Karpas-422 (cell line): ENCODE measurements at regions not wholly inside any gene's neighbourhood (a gene's known extent, or its start where the extent isn't known, plus 50 kb on each side); places are given as distances from the start of the nearest gene placed in this dataset.

Experiments
- DNase-seq: peaks from one replicate; pipeline ENCODE4 v3.0.0-alpha.2; 2015
- H2AFZ ChIP-seq: fragments of 200-600 bp; sonication (generic); 2 replicates; pipeline ENCODE4 v1.6.1; 2014; ENCODE audit warnings: antibody characterized with exemption, low read length, mixed read lengths
- H3K27ac ChIP-seq: fragments of 200-600 bp; sonication (generic); 2 replicates; pipeline ENCODE4 v1.5.1; 2014; ENCODE audit warnings: mild to moderate bottlenecking, low read length, moderate library complexity
- H3K27me3 ChIP-seq: fragments of 200-600 bp; sonication (generic); 2 replicates; pipeline ENCODE4 v1.6.1; 2014; ENCODE audit warnings: low read length, mixed read lengths
- H3K36me3 ChIP-seq: fragments of 200-600 bp; sonication (generic); 2 replicates; pipeline ENCODE4 v1.6.1; 2014; ENCODE audit warnings: low read length, mixed read lengths; ENCODE audit not compliant: insufficient read depth
- H3K4me1 ChIP-seq: fragments of 200-600 bp; sonication (generic); 2 replicates; pipeline ENCODE4 v1.6.1; 2014; ENCODE audit warnings: mild to moderate bottlenecking, low read length, mixed read lengths
- H3K4me2 ChIP-seq: fragments of 200-600 bp; sonication (generic); 2 replicates; pipeline ENCODE4 v1.6.1; 2014; ENCODE audit warnings: low read length, low read depth, mild to moderate bottlenecking; ENCODE audit not compliant: poor library complexity, severe bottlenecking
- H3K4me3 ChIP-seq: fragments of 200-600 bp; sonication (generic); 2 replicates; pipeline ENCODE4 v1.5.1; 2014; ENCODE audit warnings: mild to moderate bottlenecking, antibody characterized with exemption, low read length, mixed read lengths
- H3K79me2 ChIP-seq: fragments of 200-600 bp; sonication (generic); 2 replicates; pipeline ENCODE4 v1.6.1; 2014; ENCODE audit warnings: mild to moderate bottlenecking, low read length, mixed read lengths
- H3K9ac ChIP-seq: fragments of 200-600 bp; sonication (generic); 2 replicates; pipeline ENCODE4 v1.6.0; 2014; ENCODE audit warnings: low read length
- H3K9me2 ChIP-seq: fragments of 200-600 bp; sonication (generic), shearing (Covaris generic); replicated peaks from 2 replicates; pipeline ENCODE4 v1.6.0; 2014; ENCODE audit warnings: mild to moderate bottlenecking, low read length, moderate library complexity; ENCODE audit not compliant: insufficient read depth
- H3K9me3 ChIP-seq: fragments of 300-700, 200-600 bp; sonication (generic); 2 replicates; pipeline ENCODE4 v1.6.1; 2014; ENCODE audit warnings: low read length, mixed read lengths
- H4K20me1 ChIP-seq: fragments of 200-600 bp; sonication (generic); 2 replicates; pipeline ENCODE4 v1.6.1; 2014; ENCODE audit warnings: mild to moderate bottlenecking, antibody characterized with exemption, low read length, low read depth; ENCODE audit not compliant: insufficient read depth

DNA sequence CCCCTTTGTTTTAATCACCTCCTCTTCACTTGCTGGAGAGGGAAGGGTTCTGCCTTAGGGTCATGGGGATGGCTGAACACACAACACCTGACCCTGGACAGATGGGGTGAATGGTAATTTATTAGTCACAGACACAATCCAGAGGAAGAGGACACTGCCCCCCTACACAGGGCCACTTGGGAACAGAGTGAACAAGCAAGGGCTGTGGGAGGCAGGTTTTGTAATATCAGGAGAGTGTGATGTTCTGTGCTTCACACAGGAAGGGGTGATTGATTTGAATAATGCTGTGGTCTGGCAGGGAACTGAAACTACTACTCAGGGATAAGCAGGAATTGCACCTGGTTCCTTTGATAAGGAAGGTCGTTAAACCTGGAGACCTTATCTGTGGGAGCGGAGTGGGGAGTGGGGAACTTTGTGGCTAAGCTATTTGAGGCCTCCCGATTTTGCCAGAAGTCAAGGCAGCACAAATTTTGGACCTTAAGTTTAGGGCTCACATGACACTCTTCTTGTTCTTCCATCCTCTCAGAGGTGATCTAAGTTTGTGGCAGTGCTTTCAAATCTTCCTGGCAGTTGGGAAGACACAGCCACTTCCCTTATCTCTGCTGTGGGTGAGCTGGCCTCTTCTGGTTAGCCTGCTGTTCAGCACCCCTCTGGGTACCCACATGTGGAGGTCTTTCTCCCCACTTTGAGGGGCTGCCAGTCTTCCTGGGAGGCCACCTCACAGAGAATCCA lies 77.8 kb downstream of the CD164 start:
- Histone ChIP-seq H3K36me3 (no peaks in the 10 kb centered on the region), H3K9me2 (no peaks in the 10 kb centered on the region), H3K9me3 (no peaks in the 10 kb centered on the region), H3K27me3 (no peaks in the 10 kb centered on the region), H3K4me2 (no peak overlapping the region), H3K4me3 (no peak overlapping the region), H3K79me2 (no peaks in the 10 kb centered on the region), H3K9ac (no peak overlapping the region), H2AFZ (no peak overlapping the region; the same call in 1 of the 2 replicates), H3K4me1 (peaks cover 16% of the 10 kb centered on the region), H4K20me1 (no peaks in the 10 kb centered on the region), H3K27ac (no peak overlapping the region)
- no peak for DNase-seq

DNA sequence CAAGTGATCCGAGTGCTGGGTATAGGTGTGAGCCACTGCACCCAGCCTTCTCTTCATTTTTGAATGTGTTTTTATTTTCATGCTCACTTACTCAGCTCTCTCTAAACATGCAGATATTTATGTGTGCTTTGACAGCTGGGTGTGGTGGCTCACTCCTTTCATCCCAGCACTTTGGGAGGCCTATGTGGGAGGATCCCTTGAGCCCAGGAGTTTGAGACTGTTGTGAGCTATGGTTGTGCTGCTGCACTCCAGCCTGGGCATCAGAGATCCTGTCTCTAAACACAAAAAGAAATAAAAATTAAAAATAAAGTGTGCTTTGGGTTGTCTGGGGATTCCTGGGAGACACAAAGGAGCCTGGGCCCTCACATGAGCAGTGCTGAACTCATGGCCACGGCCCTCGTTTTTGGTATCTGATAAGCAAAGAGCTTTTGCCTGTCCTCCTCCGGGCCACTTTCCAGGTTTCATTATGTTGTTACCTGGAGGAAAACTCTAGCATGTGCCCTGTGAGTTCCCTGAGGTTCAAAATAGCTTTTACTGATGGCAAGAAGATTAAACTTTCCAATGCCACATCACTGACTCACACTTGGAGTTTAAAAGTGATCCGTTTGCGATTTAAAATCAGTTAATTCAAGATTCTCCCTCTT lies 78.5 kb downstream of the CD164 start:
- Histone ChIP-seq H4K20me1 (no peaks in the 10 kb centered on the region), H3K9ac (no peak overlapping the region), H3K4me3 (no peak overlapping the region), H3K36me3 (no peaks in the 10 kb centered on the region), H3K4me2 (no peak overlapping the region), H3K4me1 (peaks cover 16% of the 10 kb centered on the region), H3K9me3 (no peaks in the 10 kb centered on the region), H3K9me2 (no peaks in the 10 kb centered on the region), H3K27ac (no peak overlapping the region), H3K79me2 (no peaks in the 10 kb centered on the region), H3K27me3 (no peaks in the 10 kb centered on the region), H2AFZ (no peak overlapping the region)
- no peak for DNase-seq

GRCh38 chr6:109303164-109303563 lies 79.1 kb downstream of the CD164 start:
- H3K4me3 ChIP-seq = no peak overlapping the region
- H3K36me3 ChIP-seq = no peaks in the 10 kb centered on the region
- H3K4me1 ChIP-seq = peaks cover 16% of the 10 kb centered on the region
- H3K27me3 ChIP-seq = no peaks in the 10 kb centered on the region
- no peak overlapping the region for H3K4me2 ChIP-seq
- H3K9me2 ChIP-seq = no peaks in the 10 kb centered on the region
- H3K79me2 ChIP-seq = no peaks in the 10 kb centered on the region
- H3K27ac ChIP-seq = no peak overlapping the region
- no peaks in the 10 kb centered on the region for H3K9me3 ChIP-seq
- H4K20me1 ChIP-seq = no peaks in the 10 kb centered on the region
- H2AFZ ChIP-seq = no peak overlapping the region
- DNase-seq = no peak
- H3K9ac ChIP-seq = no peak overlapping the region

DNA sequence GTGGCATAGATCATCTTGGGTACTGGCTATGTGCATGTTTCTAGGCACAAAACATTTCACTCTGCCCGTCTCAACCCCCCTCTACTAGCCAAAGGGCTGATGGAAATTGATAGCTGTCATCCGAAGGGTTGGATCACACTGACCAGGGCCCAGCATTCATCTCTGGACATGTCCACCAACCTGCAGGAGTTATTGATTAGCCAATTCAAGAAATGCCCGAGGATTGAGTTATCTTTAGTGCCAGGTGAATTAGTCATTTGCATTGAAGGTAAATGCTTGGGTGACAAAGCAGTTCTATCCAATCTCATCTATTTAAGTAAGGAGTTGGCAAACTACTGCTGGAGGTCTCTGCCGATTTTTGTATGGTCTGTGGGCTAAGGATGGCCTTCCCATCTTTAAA lies 80.1 kb downstream of the CD164 start:
- Histone ChIP-seq H3K4me1 (peaks cover 16% of the 10 kb centered on the region), H3K9me2 (no peaks in the 10 kb centered on the region), H3K79me2 (no peaks in the 10 kb centered on the region), H3K4me3 (no peak overlapping the region), H3K9ac (no peak overlapping the region), H3K36me3 (no peaks in the 10 kb centered on the region), H2AFZ (no peak overlapping the region), H3K27me3 (no peaks in the 10 kb centered on the region), H4K20me1 (no peaks in the 10 kb centered on the region), H3K4me2 (no peak overlapping the region), H3K9me3 (no peaks in the 10 kb centered on the region), H3K27ac (no peak overlapping the region)
- no peak for DNase-seq

DNA sequence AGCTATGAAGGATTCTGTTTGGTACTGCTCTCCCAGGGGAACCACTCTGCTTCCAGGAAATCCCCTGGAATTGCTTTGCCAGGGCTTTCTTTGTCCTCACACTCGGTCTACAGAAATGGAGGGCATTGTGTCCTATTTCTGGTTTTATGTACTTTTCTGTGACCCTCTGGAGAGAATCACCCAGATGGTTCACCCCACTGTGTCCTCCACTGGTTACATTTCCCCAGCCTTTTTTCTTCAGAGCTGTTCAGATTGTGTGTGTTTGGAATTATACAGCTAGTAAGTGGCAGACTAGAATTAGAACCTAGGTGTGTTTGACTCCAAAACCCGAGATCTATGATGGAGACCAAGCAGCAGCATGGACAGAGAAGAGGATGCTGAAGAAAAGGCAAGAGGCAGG lies 80.8 kb downstream of the CD164 start:
- Histone ChIP-seq H3K9me2 (no peaks in the 10 kb centered on the region), H3K9me3 (no peaks in the 10 kb centered on the region), H3K4me1 (peaks cover 16% of the 10 kb centered on the region), H3K4me3 (no peak overlapping the region), H4K20me1 (no peaks in the 10 kb centered on the region; the same call in 1 of the 2 replicates), H3K79me2 (no peaks in the 10 kb centered on the region), H3K4me2 (no peak overlapping the region), H3K36me3 (no peaks in the 10 kb centered on the region), H3K27me3 (no peaks in the 10 kb centered on the region), H2AFZ (no peak overlapping the region), H3K9ac (no peak overlapping the region), H3K27ac (no peak overlapping the region)
- no peak for DNase-seq

- H3K4me3 ChIP-seq = no peak overlapping the region
- no peaks in the 10 kb centered on the region for H3K9me2 ChIP-seq
- no peaks in the 10 kb centered on the region for H3K36me3 ChIP-seq
- peaks cover 16% of the 10 kb centered on the region for H3K4me1 ChIP-seq
- no peak overlapping the region for H3K9ac ChIP-seq
- H3K79me2 ChIP-seq = no peaks in the 10 kb centered on the region
- H3K9me3 ChIP-seq = no peaks in the 10 kb centered on the region
- H3K27me3 ChIP-seq = no peaks in the 10 kb centered on the region
- no peak overlapping the region for H3K4me2 ChIP-seq
- H3K27ac ChIP-seq = no peak overlapping the region
- H4K20me1 ChIP-seq = no peaks in the 10 kb centered on the region; the same call in 1 of the 2 replicates
- DNase-seq = no peak
- H2AFZ ChIP-seq = no peak overlapping the region
These were observed 81.4 kb downstream of the CD164 start for GRCh38 chr6:109300874-109301273.

DNA sequence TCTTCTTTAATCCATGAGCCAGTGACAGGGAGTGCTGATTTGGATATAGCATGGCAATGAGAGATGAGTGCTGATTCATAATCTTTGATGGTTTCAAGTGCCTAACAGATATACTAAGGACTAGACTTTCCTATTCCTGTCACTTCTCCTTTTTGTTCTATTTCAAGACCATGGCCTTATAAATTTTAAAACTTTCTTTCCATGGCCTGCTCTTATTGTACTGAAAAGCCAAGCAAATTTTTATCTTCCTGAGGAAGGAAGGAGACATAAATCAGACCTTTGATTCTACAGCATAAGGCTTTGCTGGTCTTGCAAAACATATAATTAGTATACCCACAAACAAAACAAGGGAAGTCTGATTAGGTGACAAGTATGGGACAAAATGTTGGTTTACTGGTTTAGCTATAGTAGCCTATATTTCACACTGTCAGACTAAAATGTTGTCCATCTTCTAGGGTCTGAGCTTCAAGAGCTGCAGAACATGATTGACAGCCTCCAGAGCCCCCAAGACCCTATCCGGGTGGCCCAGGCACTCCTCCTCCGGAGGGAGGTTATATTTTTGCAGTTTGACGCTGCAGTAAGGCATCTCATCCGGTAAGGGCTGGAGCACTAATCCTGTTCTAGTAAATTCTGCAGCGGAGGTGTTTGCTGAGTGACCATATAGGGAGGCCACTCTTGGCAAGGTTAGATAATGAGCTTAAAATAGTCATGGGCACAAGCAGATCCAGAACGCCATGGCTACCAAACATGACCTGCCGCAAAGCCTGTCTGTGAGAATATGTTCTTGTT lies 82.3 kb downstream of the CD164 start:
- no peak for DNase-seq
- H4K20me1 ChIP-seq = no peaks in the 10 kb centered on the region; the same call in 1 of the 2 replicates
- H3K36me3 ChIP-seq = no peaks in the 10 kb centered on the region
- H3K9ac ChIP-seq = no peak overlapping the region
- H3K27me3 ChIP-seq = no peaks in the 10 kb centered on the region
- no peak overlapping the region for H3K4me3 ChIP-seq
- no peaks in the 10 kb centered on the region for H3K9me3 ChIP-seq
- no peaks in the 10 kb centered on the region for H3K9me2 ChIP-seq
- no peak overlapping the region for H2AFZ ChIP-seq
- no peak overlapping the region for H3K27ac ChIP-seq
- no peak overlapping the region for H3K4me2 ChIP-seq
- H3K4me1 ChIP-seq = peaks cover 14% of the 10 kb centered on the region
- H3K79me2 ChIP-seq = no peaks in the 10 kb centered on the region

- no peaks in the 10 kb centered on the region for H3K79me2 ChIP-seq
- H3K36me3 ChIP-seq = no peaks in the 10 kb centered on the region
- no peaks in the 10 kb centered on the region for H3K27me3 ChIP-seq
- H3K9ac ChIP-seq = no peak overlapping the region
- H3K9me2 ChIP-seq = no peaks in the 10 kb centered on the region
- no peaks in the 10 kb centered on the region for H3K9me3 ChIP-seq
- H2AFZ ChIP-seq = no peak overlapping the region
- H3K4me3 ChIP-seq = no peak overlapping the region
- no peaks in the 10 kb centered on the region; the same call in 1 of the 2 replicates for H4K20me1 ChIP-seq
- H3K4me2 ChIP-seq = no peak overlapping the region
- no peak for DNase-seq
- H3K4me1 ChIP-seq = peaks cover 7% of the 10 kb centered on the region
- H3K27ac ChIP-seq = no peak overlapping the region
These were observed 83.0 kb downstream of the CD164 start for GRCh38 chr6:109299265-109299607.
